A673 (cell line): ENCODE measurements at regions not wholly inside any gene's neighbourhood (a gene's known extent, or its start where the extent isn't known, plus 50 kb on each side); places are given as distances from the start of the nearest gene placed in this dataset.
A peak's percentile ranks its signal among the peaks of the same experiment; 100 is the strongest.

ENCODE experiments used
- BruUV-seq: library from RNA; stranded (reverse); fragments of 400-500 nt; replicated peaks from 2 replicates; lab custom pipeline; 2021; lab: Mats Ljungman, UMichigan
- CTCF ChIA-PET: fragments of 300-600 bp; sonication (Branson Sonifier 250); formaldehyde crosslinking; loops from one replicate; lab custom pipeline; 2022; ENCODE audit warnings: antibody characterized with exemption; lab: Charles Lee
- POLR2A ChIA-PET: fragments of 300-600 bp; sonication (Branson Sonifier 250); formaldehyde crosslinking; loops from one replicate; lab custom pipeline; 2022; ENCODE audit warnings: antibody characterized with exemption; ENCODE audit not compliant: low non-redundant PET; lab: Charles Lee
- DNase-seq: peaks from one replicate; pipeline ENCODE4 v3.0.0-alpha.2; 2015; ENCODE audit warnings: low spot score
- H3K27ac ChIP-seq: fragments of 200-600 bp; sonication (generic); 2 replicates; pipeline ENCODE4 v1.5.1; 2016; ENCODE audit warnings: mixed run types, low read depth, mild to moderate bottlenecking, mixed read lengths, antibody characterized with exemption, low read length; ENCODE audit not compliant: poor library complexity, severe bottlenecking
- H3K27me3 ChIP-seq: fragments of 200-600 bp; sonication (generic); replicated peaks from 2 replicates; pipeline ENCODE4 v1.6.1; 2017; ENCODE audit warnings: mixed run types, low read depth, mild to moderate bottlenecking, mixed read lengths, antibody characterized with exemption, low read length; ENCODE audit not compliant: insufficient read depth, poor library complexity
- H3K36me3 ChIP-seq: fragments of 200-600 bp; sonication (generic); 2 replicates; pipeline ENCODE4 v1.6.1; 2016; ENCODE audit warnings: mixed run types, mild to moderate bottlenecking, mixed read lengths, antibody characterized with exemption, low read length; ENCODE audit not compliant: insufficient read depth, poor library complexity, severe bottlenecking
- H3K4me1 ChIP-seq: fragments of 200-600 bp; sonication (generic); 2 replicates; pipeline ENCODE4 v1.6.1; 2017; ENCODE audit warnings: mixed run types, mild to moderate bottlenecking, mixed read lengths, antibody characterized with exemption, low read length; ENCODE audit not compliant: insufficient read depth, poor library complexity, severe bottlenecking
- H3K4me3 ChIP-seq: fragments of 200-600 bp; sonication (generic); 2 replicates; pipeline ENCODE4 v1.5.1; 2016; ENCODE audit warnings: low read depth, mixed run types, mild to moderate bottlenecking, mixed read lengths, low read length; ENCODE audit not compliant: poor library complexity, severe bottlenecking
- H3K9me3 ChIP-seq: fragments of 200-600 bp; sonication (generic); 2 replicates; pipeline ENCODE4 v1.6.1; 2016; ENCODE audit warnings: mixed run types, low read depth, mild to moderate bottlenecking, mixed read lengths, antibody characterized with exemption, low read length; ENCODE audit not compliant: poor library complexity, severe bottlenecking
- CTCF ChIP-seq: fragments of 300-800, 200-600 bp; sonication (generic); conservative IDR thresholded peaks from 2 replicates; pipeline ENCODE4 v1.5.1; 2017; ENCODE audit warnings: low read depth, mild to moderate bottlenecking, antibody characterized with exemption, low read length, moderate library complexity, mixed read lengths
- EZH2 ChIP-seq: fragments of 200-600 bp; sonication (generic); IDR thresholded peaks from 2 replicates; pipeline ENCODE4 v1.6.1; 2017; ENCODE audit warnings: borderline replicate concordance, low read depth, mild to moderate bottlenecking, mixed read lengths, antibody characterized with exemption, low read length; ENCODE audit not compliant: poor library complexity, severe bottlenecking
- intact Hi-C: fragments of 100-400 bp; cut with micrococcal nuclease; formaldehyde crosslinking; loops from one replicate; pipeline ENCODE4 v1.10.0; 2022; ENCODE audit not compliant: unreplicated experiment

GRCh38 chr21:40912375-40912774, 65.4 kb upstream of the DSCAM start:
- H3K27ac ChIP-seq = no peak overlapping the region

DNA sequence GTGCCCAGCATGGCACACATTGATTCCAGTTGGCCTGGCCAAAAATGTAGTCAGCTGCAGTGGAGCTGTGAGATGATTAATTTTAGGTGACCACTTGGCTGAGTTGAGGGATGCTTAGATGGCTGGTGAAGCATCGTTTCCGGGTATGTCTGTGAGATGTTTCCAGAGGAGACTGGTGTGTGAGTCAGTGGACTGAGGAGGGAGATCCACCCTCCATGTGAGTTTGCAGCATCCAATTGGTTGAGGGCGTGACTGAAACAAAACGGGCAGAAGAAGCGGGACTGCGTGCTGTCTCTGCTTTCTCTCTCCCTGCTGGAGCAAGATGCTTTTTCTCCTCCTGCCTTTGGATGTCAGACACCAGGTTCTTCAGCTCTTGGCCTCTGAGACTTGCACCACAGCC, 68.2 kb upstream of the DSCAM start:
- BruUV-seq = no TSS peak
- ChIA-PET CTCF (no interaction called here), POLR2A (no interaction called here)
- Histone ChIP-seq H3K4me3 (no peak overlapping the region), H3K27ac (no peak overlapping the region), H3K4me1 (no peaks in the 10 kb centered on the region), H3K27me3 (no peaks in the 10 kb centered on the region), H3K36me3 (no peaks in the 10 kb centered on the region), H3K9me3 (peaks cover 37% of the 10 kb centered on the region)
- intact Hi-C loops = no loop called here
- DNase-seq = no peak
- TF ChIP-seq CTCF = no peak
- no peak for TF ChIP-seq EZH2

More at GRCh38 chr21:40912375-40912774, 65.4 kb upstream of the DSCAM start:
- no peak for DNase-seq
- ChIA-PET POLR2A (no interaction called here), CTCF (no interaction called here)
- intact Hi-C loops = no loop called here
- TF ChIP-seq CTCF (no peak), EZH2 (no peak)
- no peaks in the 10 kb centered on the region for H3K4me1 ChIP-seq
- H3K4me3 ChIP-seq = no peak overlapping the region
- H3K9me3 ChIP-seq = peaks cover 25% of the 10 kb centered on the region
- H3K27me3 ChIP-seq = no peaks in the 10 kb centered on the region
- H3K36me3 ChIP-seq = no peaks in the 10 kb centered on the region
- BruUV-seq = no TSS peak

GRCh38 chr21:40923407-40923806, 76.4 kb upstream of the DSCAM start:
- BruUV-seq = no TSS peak
- ChIA-PET POLR2A (no interaction called here), CTCF (no interaction called here)
- Histone ChIP-seq H3K27me3 (no peaks in the 10 kb centered on the region), H3K4me3 (no peak overlapping the region), H3K27ac (no peak overlapping the region), H3K9me3 (peaks cover 9% of the 10 kb centered on the region), H3K36me3 (no peaks in the 10 kb centered on the region), H3K4me1 (no peaks in the 10 kb centered on the region)
- intact Hi-C loops = no loop called here
- DNase-seq = peak; percentile 6
- TF ChIP-seq EZH2 (no peak), CTCF (no peak)
